ENCODE measurements at regions not wholly inside any gene's neighbourhood (a gene's known extent, or its start where the extent isn't known, plus 50 kb on each side); places are given as distances from the start of the nearest gene placed in this dataset.

DNA sequence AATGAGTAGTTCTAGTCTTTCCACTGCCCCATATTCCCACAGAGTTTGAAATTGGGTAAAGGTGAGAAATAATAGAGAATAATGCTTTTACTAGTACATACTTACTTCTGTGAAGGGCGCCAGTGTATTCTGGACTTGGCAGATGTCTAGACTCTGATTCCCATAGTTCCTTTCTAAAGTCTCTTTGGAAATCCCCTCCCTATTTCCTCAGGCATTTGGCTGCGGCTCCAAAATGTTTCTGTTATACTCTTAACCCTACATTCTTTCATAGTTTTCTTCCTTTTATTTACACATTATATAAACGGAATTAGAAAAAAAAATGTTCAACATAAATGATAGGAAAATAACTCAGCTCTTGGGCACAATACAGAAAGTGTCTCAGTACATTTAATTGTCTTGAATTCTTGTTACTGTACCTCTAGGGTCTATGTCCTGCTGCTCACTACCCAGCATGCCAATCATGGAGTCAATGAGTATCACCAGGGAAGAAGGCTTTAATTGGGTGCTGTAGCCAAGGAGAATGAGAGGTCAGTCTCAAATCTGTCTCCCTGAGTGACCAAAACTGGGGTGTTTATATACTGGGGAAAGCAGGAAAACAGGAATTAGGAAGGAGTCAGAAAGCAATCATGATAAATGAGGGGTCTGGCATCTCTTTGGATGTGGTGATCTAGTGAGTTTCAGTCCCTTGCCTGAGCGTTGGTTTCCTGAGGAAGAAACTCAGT is 147.8 kb upstream of the MMADHC start:
- in situ Hi-C loops (cut with HindIII; ENCODE audit: low sequenced_read_pairs) = no loop called here

GRCh38 chr2:149733936-149734685 is 146.5 kb upstream of the MMADHC start:
- in situ Hi-C loops (cut with HindIII; ENCODE audit: low sequenced_read_pairs) = no loop called here

DNA sequence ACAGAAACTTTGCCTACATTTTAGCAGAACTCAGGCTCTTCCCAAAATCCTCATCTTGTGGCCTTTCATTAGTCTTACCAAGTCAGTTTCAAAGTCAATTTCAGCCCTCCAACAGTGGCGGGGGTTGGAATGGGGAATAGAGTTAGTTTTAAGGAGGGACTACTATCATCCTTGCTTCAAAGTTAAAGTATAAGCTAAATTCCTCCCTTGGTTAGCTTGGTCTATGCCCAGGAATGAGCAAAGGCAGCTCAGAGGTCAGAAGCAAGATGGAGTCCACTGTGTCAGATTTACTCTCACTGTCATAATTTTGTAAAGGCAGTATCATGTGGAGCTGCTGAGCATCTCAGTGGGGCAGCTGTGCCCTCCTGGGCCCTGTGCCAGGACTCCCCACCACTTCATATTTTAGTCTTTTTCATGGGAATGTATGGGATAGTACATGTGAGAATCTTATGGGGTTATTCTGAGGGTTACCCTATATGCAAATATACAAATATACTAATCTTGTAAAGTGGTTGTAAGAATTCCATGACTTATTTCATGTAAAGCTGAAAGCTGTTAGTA is 145.2 kb upstream of the MMADHC start:
- in situ Hi-C loops (cut with HindIII; ENCODE audit: low sequenced_read_pairs) = no loop called here

GRCh38 chr2:149732001-149732685 is 144.6 kb upstream of the MMADHC start:
- in situ Hi-C loops (cut with HindIII; ENCODE audit: low sequenced_read_pairs) = no loop called here

DNA sequence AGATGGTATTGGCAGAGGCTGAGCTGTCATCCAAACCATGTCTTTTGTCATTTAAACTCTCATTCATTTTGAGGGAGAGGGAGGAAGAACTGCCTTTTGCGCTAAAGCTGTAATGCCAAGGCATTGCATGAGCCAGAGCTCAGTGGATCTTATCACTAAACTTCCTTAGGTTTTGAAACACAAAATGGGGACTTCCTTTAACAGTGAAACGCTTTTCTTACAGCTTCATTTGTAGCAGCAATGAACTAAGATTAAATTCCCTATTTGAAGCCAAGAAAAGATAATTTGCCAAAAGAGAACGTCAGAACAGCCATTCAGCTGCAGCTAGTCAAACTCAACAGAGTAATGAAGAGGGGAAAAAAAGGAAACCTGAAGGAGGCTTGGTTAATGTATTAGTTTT is 143.5 kb upstream of the MMADHC start:
- in situ Hi-C loops (cut with HindIII; ENCODE audit: low sequenced_read_pairs) = no loop called here

DNA sequence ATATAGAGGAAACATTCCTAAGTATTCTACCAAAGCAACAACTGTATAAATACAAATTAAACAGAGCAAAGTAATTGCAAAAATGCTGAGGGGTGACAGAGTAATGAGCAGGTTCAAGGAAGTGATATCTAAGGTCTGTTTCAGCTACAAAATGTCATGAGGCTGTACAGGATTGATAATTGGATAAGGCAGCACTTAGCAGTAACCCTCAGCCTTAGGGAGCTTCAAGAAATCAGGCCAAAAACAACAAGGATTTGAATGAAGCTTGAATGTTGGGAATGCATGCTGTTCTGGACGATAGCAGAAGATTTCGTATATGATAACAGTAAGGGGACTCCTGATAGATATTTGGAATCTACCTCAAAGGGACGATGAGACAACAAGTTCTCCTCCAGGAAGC is 142.0 kb upstream of the MMADHC start:
- in situ Hi-C loops (cut with HindIII; ENCODE audit: low sequenced_read_pairs) = no loop called here

DNA sequence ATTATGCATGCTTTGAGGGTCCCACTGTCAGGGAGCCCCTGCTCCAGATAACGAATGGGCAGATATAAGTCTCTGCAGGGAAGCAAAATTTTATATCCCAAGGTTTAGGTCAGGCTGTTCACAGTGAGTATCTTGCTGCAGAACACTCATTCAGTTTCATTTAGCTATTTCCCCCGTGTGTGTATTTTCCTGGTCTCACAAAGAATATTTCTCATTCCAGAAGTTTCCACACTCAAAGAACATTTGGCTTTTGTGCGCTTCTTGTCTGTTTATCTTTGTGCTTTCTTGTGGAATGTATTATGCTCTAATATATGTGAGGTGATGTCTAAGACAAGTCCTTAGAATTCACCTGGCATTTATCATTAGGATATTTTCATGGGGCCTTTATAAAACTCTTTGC is 140.4 kb upstream of the MMADHC start:
- in situ Hi-C loops (cut with HindIII; ENCODE audit: low sequenced_read_pairs) = no loop called here

DNA sequence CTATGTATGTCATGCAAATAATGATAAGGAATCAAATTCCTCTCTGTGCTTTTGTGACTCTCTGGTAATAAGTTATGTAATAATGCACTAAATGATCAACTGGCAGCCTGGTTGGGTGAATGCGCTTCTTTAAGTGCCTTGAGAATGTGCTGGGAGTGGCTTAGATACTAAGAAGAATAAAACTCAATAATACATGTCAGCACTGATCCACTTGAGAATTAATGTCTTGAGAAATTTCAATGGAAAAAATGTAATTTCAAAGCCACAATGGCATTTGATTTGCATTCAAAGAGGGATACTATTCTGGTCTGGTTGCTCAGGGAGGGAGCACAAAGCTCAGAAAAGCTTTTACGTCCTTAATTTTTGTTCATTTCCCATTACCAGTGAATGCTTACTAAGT is 137.7 kb upstream of the MMADHC start:
- in situ Hi-C loops (cut with HindIII; ENCODE audit: low sequenced_read_pairs) = no loop called here

- in situ Hi-C loops (cut with HindIII; ENCODE audit: low sequenced_read_pairs) = no loop called here
Measured at GRCh38 chr2:149724091-149724490, 136.5 kb upstream of the MMADHC start.

DNA sequence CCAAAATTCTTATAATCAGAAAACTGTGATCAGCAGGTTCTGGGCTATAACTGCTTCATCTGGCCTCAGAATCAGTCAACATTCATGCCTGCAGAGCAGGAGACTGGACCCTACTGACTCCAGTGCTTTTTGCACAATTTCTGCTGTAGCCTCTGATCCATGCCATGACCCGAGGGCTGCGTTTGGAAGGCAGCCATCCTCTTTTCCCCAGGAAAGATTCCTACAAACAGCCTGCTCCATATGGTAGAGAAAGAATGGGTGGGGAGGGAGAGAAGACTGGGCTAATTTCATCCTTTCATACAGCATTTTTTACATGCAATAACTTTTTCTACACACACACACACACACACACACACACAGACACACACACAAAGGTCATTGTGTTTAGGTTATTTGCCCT is 133.0 kb upstream of the MMADHC start:
- in situ Hi-C loops (cut with HindIII; ENCODE audit: low sequenced_read_pairs) = no loop called here

- in situ Hi-C loops (cut with HindIII; ENCODE audit: low sequenced_read_pairs) = no loop called here
Measured at GRCh38 chr2:149719695-149720094, 132.1 kb upstream of the MMADHC start.

DNA sequence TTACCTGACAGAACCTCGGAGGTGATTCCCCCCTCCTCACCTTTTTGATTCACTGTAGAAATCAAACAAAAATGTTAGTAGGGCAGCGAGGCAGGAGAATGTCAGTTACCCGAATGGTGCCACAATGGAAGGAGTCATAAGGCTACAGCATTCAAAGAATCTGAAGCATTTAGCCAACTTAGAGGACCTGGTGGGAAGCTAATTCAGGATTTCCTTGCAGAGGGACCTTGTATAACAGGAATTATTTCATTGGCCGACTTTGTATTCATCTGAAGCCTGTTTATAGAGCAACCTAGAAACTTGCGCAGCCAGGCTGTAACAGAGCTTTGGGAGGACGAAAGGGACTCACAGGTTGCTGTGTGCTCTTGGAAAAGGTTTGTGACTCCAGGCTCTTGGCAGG is 129.1 kb upstream of the MMADHC start:
- in situ Hi-C loops (cut with HindIII; ENCODE audit: low sequenced_read_pairs) = no loop called here

GRCh38 chr2:149715894-149716293 is 128.3 kb upstream of the MMADHC start:
- in situ Hi-C loops (cut with HindIII; ENCODE audit: low sequenced_read_pairs) = no loop called here

DNA sequence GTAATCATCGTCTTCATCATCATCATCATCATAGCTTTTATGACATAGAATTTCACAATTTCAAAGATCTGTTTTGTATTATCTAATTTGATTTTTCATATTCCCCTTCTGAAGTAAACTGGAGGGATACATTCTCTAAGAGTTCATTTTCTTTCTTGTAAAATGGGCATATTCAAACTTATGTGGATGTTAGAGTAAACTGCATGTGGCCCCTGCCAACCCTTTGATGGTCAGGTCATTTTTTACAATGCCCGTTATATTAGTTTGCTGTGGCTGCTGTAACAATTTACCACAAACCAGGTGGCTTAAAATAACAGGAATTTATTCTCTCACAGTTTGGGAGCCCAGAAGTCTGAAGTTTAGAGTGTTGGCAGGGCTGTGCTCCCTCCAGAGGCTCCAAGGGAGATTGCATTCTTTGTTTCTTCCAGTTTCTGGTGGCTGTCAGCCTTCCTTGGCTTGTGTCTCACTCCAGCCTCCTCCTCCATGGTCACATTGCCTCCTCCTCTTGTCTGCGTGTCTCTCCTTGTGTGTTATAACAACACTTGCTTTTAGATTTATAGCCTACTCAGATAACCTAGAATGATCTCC is 127.5 kb upstream of the MMADHC start:
- in situ Hi-C loops (cut with HindIII; ENCODE audit: low sequenced_read_pairs) = no loop called here

- in situ Hi-C loops (cut with HindIII; ENCODE audit: low sequenced_read_pairs) = no loop called here
Measured at GRCh38 chr2:149709496-149710263, 122.1 kb upstream of the MMADHC start.

DNA sequence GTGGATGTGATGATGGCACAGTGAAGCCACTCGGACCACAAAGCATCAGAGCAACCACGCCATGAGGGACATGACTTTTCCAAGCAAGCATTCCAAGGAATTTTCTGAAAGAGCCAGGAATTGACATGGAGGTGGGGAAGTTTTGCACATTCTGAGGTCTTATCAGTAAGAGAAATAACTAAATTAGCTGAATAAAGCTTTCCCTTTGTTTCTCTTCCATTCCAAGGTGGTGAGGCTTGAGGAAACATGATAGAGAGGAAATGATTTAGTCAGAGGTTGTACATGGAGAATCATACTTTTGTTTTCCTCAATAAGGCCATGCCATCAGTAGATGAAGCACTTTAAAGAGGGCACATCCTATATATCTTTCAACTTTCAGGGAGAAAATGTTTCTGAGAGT is 115.7 kb upstream of the MMADHC start:
- in situ Hi-C loops (cut with HindIII; ENCODE audit: low sequenced_read_pairs) = no loop called here

DNA sequence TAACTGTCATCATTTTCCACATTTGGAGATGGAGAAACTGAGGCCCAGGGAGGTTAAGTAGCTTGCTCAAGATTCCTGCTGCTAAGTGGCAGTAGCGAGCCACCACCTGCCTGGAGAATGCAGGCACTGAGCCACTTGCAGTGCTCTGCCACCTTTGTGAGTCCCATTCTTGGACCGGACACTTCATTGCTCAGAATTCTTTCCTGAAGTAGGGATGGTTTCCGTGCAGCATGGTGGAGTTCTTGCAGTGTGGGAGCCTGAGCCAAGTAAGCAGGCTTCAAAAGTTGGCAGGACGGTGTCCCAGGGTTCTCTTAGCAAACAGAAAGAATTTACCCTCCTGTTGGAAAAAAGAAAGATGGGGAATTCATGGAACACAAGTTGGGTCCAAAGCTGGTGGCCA is 115.0 kb upstream of the MMADHC start:
- in situ Hi-C loops (cut with HindIII; ENCODE audit: low sequenced_read_pairs) = no loop called here

DNA sequence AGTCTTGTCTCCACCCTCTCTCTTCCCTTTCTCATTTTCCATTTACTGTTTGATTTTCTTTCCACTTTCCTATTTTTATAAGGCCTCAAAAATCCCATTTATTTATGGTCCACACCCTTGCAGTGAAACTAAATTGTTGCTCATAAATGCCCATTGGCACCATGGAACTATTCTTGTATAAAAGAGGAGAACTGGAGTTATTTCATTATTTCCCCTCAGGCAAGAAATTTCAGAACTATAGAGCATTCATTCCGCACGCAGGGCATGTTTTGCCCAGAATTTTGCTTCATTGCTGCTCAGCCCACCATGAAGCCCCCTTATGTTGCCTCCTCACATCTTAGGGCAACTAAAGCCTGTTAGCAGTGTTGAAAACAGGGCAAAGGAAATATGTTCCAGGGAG is 113.7 kb upstream of the MMADHC start:
- in situ Hi-C loops (cut with HindIII; ENCODE audit: low sequenced_read_pairs) = no loop called here

DNA sequence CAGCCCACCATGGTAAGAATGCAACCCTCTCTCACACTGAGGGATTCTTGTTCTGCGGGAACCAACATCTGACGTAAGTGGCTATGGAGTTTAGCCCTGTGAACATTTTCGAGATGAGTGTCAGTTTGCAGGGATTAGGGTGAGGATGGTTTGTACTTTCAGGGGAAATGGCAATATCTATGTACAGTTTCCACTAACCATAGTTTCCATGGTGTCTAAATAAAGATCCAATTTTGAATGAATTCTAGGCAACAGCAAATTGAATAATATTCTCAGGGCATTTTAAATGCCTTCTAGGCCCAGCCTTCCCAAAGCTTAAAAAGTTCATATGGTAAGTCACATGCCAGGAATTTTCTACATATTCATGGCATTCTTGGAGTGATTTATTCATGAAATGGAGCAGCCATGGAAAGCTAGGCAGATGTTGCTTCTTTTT is 105.4 kb upstream of the MMADHC start:
- in situ Hi-C loops (cut with HindIII; ENCODE audit: low sequenced_read_pairs) = loop anchor here (5.0 kb wide), 1 partner anchor 46 kb away; no protein-coding TSS in a partner anchor

DNA sequence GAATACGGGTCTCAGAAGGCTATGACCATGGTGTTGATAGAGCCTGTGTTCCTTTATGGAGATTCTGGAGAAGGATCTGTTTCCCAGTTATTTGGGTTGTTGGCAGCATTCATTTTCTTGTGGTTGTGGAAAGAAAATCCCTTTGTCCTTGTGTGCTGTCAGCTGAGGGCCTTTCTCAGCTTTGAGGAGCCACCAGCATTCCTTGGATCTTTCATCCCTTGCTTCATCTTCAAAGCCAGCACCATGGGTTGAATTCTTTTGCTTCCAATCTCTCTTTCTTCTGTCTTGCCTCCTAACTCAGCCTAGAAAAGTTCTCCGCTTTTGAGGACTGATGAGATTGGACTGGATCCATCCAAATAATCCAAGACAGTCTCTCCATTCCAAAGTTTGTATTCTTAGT is 103.2 kb upstream of the MMADHC start:
- in situ Hi-C loops (cut with HindIII; ENCODE audit: low sequenced_read_pairs) = loop anchor here (5.0 kb wide), 1 partner anchor 44 kb away; no protein-coding TSS in a partner anchor
